HCT116 (cell line): ENCODE measurements at regions not wholly inside any gene's neighbourhood (a gene's known extent, or its start where the extent isn't known, plus 50 kb on each side); places are given as distances from the start of the nearest gene placed in this dataset.

Experiments used
- ATAC-seq: fragments of 200-7000 bp; cut with Tn5 transposase; 2 replicates; pipeline ENCODE4 v1.9.1; 2020; ENCODE audit warnings: mild to moderate bottlenecking, moderate library complexity
- BruUV-seq: library from RNA; stranded (reverse); fragments of 400-500 nt; replicated peaks from 2 replicates; lab custom pipeline; 2021; lab: Mats Ljungman, UMichigan
- CTCF ChIA-PET: fragments of 300-600 bp; sonication (Branson Sonifier 250); formaldehyde crosslinking; loops from one replicate; lab custom pipeline; 2021; ENCODE audit warnings: antibody characterized with exemption; lab: Charles Lee
- POLR2A ChIA-PET: fragments of 300-600, 350-600 bp; sonication (Branson Sonifier 250); formaldehyde crosslinking; loops from one replicate; lab custom pipeline; 2021; ENCODE audit warnings: antibody characterized with exemption; lab: Charles Lee
- RAD21 ChIA-PET, 2 experiments: fragments of 300-600 bp; sonication (Branson Sonifier 250); formaldehyde crosslinking; loops; one replicate each; lab custom pipeline; 2023; ENCODE audit warnings: low total read pairs in 2 of 2; ENCODE audit not compliant: uncharacterized antibody in 2 of 2, unreplicated experiment in 2 of 2, low non-redundant PET in 1 of 2; lab: Charles Lee
- DNase-seq: peaks from one replicate; pipeline ENCODE4 v3.0.0-alpha.2; 2010; ENCODE audit warnings: low read depth, low spot score
- H2AFZ ChIP-seq: fragments of 200-600 bp; shearing (Covaris generic), sonication (generic); 2 replicates; pipeline ENCODE4 v1.6.1; 2017; ENCODE audit warnings: low read depth, mixed run types, mixed read lengths, antibody characterized with exemption, low read length; ENCODE audit not compliant: poor library complexity, severe bottlenecking
- H3K27ac ChIP-seq: 2 replicates; pipeline ENCODE4 v1.5.1; 2012; ENCODE audit warnings: low read depth, low read length
- H3K27me3 ChIP-seq: fragments of 200-600 bp; sonication (generic); 2 replicates; pipeline ENCODE4 v1.6.1; 2016; ENCODE audit warnings: mixed run types, low read length, mixed read lengths; ENCODE audit not compliant: insufficient read depth
- H3K36me3 ChIP-seq, 2 experiments: fragments of 200-500 bp in 1 of 2; fragments of 200-600 bp in 1 of 2; sonication (Bioruptor generic) in 1 of 2; sonication (generic) in 1 of 2; 2 replicates each; pipeline versions ENCODE4 v1.5.1 to v1.6.1; 2014 to 2016; ENCODE audit warnings: low read length in 2 of 2, inconsistent platforms in 1 of 2, mixed read lengths in 1 of 2, mixed run types in 1 of 2; ENCODE audit not compliant: insufficient read depth in 2 of 2, control insufficient read depth in 1 of 2
- H3K4me1 ChIP-seq, 2 experiments: fragments of 200-600 bp in 1 of 2; sonication (generic) in 1 of 2; 2 replicates each; pipeline versions ENCODE4 v1.5.1 to v1.6.1; 2012 to 2017; ENCODE audit warnings: low read length in 2 of 2, inconsistent platforms in 1 of 2, mild to moderate bottlenecking in 1 of 2, mixed read lengths in 1 of 2, mixed run types in 1 of 2, moderate library complexity in 1 of 2; ENCODE audit not compliant: insufficient read depth in 2 of 2, control insufficient read depth in 1 of 2
- H3K4me2 ChIP-seq: fragments of 200-600 bp; sonication (generic); 2 replicates; pipeline ENCODE4 v1.6.1; 2017; ENCODE audit warnings: mixed run types, low read length, mixed read lengths
- H3K4me3 ChIP-seq, 2 experiments: fragments of 200-600 bp in 1 of 2; sonication (generic) in 1 of 2; replicated peaks in 1 of 2; 2 replicates each; pipeline ENCODE4 v1.5.1; 2011 to 2016; ENCODE audit warnings: low read length in 2 of 2, control low read depth in 1 of 2, low read depth in 1 of 2, mild to moderate bottlenecking in 1 of 2, mixed read lengths in 1 of 2, mixed run types in 1 of 2
- H3K79me2 ChIP-seq: fragments of 200-600 bp; sonication (generic); 2 replicates; pipeline ENCODE4 v1.6.1; 2017; ENCODE audit warnings: mild to moderate bottlenecking, mixed run types, low read length, moderate library complexity, mixed read lengths; ENCODE audit not compliant: insufficient read depth
- H3K9ac ChIP-seq: fragments of 200-600 bp; sonication (generic); 2 replicates; pipeline ENCODE4 v1.6.1; 2016; ENCODE audit warnings: low read length, mixed read lengths
- H3K9me2 ChIP-seq: fragments of 200-600 bp; sonication (generic), shearing (Covaris generic); 2 replicates; pipeline ENCODE4 v1.6.1; 2017; ENCODE audit warnings: mixed run types, mild to moderate bottlenecking, moderate library complexity; ENCODE audit not compliant: insufficient read depth
- H3K9me3 ChIP-seq, 2 experiments: fragments of 200-500 bp in 1 of 2; fragments of 200-600 bp in 1 of 2; sonication (Bioruptor generic) in 1 of 2; sonication (generic) in 1 of 2; 2 replicates each; pipeline ENCODE4 v1.6.1; 2014 to 2017; ENCODE audit warnings: low read length in 2 of 2, mixed read lengths in 2 of 2, inconsistent platforms in 1 of 2, low read depth in 1 of 2, mild to moderate bottlenecking in 1 of 2, mixed run types in 1 of 2, moderate library complexity in 1 of 2; ENCODE audit not compliant: control insufficient read depth in 1 of 2, insufficient read depth in 1 of 2
- H4K20me1 ChIP-seq: fragments of 200-600 bp; sonication (generic), shearing (Covaris generic); 2 replicates; pipeline ENCODE4 v1.6.1; 2017; ENCODE audit warnings: mixed run types, mild to moderate bottlenecking, moderate library complexity; ENCODE audit not compliant: insufficient read depth
- CEBPB ChIP-seq: IDR thresholded peaks from 2 replicates; pipeline ENCODE4 v1.6.1; 2012; ENCODE audit warnings: low read depth
- CTCF ChIP-seq, 3 experiments: fragments of 200-600 bp in 1 of 3; sonication (generic) in 1 of 3; IDR thresholded peaks in 2 of 3; conservative IDR thresholded peaks in 1 of 3; 2 replicates each; pipeline ENCODE4 v1.5.1; 2012 to 2017; ENCODE audit warnings: low read depth in 2 of 3, low read length in 2 of 3, antibody characterized with exemption in 1 of 3, borderline replicate concordance in 1 of 3, control low read depth in 1 of 3, mild to moderate bottlenecking in 1 of 3, mixed read lengths in 1 of 3, mixed run types in 1 of 3, moderate library complexity in 1 of 3; ENCODE audit not compliant: insufficient read depth in 1 of 3
- EZH2phosphoT487 ChIP-seq: fragments of 200-600 bp; IDR thresholded peaks from 2 replicates; pipeline ENCODE4 v1.6.1; 2018; ENCODE audit warnings: antibody characterized with exemption, borderline replicate concordance
- JUND ChIP-seq: IDR thresholded peaks from 2 replicates; pipeline ENCODE4 v1.6.1; 2012
- POLR2A ChIP-seq: IDR thresholded peaks from 2 replicates; pipeline ENCODE4 v1.7.0; 2011; ENCODE audit warnings: borderline replicate concordance; ENCODE audit not compliant: insufficient read depth, insufficient read length; ENCODE audit errors: extremely low read depth
- POLR2AphosphoS5 ChIP-seq: IDR thresholded peaks from 2 replicates; pipeline ENCODE4 v1.6.1; 2011; ENCODE audit warnings: mild to moderate bottlenecking, low read depth, low read length, moderate library complexity
- REST ChIP-seq: IDR thresholded peaks from 2 replicates; pipeline ENCODE4 v1.6.1; 2012; ENCODE audit warnings: low read depth
- SIN3A ChIP-seq: IDR thresholded peaks from 2 replicates; pipeline ENCODE4 v1.6.1; 2012; ENCODE audit warnings: low read depth
- SP1 ChIP-seq: IDR thresholded peaks from 2 replicates; pipeline ENCODE4 v1.6.1; 2012; ENCODE audit warnings: low read depth
- SRF ChIP-seq: IDR thresholded peaks from 2 replicates; pipeline ENCODE4 v1.6.1; 2012; ENCODE audit warnings: low read depth
- TCF7L2 ChIP-seq: IDR thresholded peaks from 2 replicates; pipeline ENCODE4 v1.7.0; 2011; ENCODE audit warnings: borderline replicate concordance, inconsistent platforms; ENCODE audit not compliant: insufficient read depth, insufficient read length; ENCODE audit errors: extremely low read depth
- ZFX ChIP-seq: fragments of 450-650 bp; IDR thresholded peaks from 2 replicates; pipeline ENCODE4 v1.6.1; 2017
- intact Hi-C: fragments of 100-400 bp; cut with micrococcal nuclease; formaldehyde crosslinking; loops from 2 replicates; pipeline ENCODE4 v1.10.0; 2022
- TF ChIP-seq, protein P1 (sequence below): IDR thresholded peaks from 2 replicates; pipeline ENCODE4 v1.6.1; 2012

DNA sequence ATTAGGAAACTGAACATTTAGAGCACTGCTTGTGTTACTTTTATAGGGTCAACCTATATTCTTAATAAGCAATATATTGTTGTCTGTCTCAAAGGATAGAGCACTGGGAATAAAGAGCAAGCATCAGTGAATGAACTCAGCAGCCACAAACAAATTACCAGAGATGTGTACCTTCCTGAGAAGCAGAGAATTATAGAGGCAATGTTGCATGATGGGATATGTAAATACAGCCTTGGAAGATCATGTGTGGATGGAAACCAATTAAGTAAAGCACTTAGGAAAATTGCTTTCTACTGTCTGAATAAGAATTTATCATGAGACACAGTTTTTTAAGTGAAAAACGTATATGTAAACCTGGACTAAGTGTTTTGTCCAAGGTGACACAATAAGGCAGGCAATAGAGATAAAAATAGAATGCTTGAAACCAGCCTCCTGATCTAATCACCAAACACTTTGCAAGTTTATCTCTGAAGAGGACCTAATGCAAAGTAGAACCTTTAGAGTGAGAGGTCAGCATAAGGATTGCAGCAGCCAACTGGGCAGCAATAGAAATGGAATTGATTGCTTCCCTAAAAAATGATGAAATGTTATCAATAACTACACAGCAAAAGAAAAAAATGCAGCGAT is 848.0 kb downstream of the TUSC7 start:
- H2AFZ ChIP-seq = no peak overlapping the region
- CTCF ChIA-PET = no interaction called here
- H3K27ac ChIP-seq = no peak overlapping the region
- DNase-seq (no peak), ATAC-seq (no peak)
- no peaks in the 10 kb centered on the region for H3K9me2 ChIP-seq
- H4K20me1 ChIP-seq = no peaks in the 10 kb centered on the region
- no TSS peak for BruUV-seq
- no peak overlapping the region for H3K4me2 ChIP-seq
- TF ChIP-seq POLR2A (no peak), SIN3A (no peak), POLR2AphosphoS5 (no peak), TCF7L2 (no peak), SRF (no peak), CEBPB (no peak), SP1 (no peak), REST (no peak), JUND (no peak), CTCF (IDR thresholded peaks at IDR 0.05 in 2 of 3, conservative IDR thresholded peaks at IDR 0.05 in 1 of 3; ENCODE audit: borderline replicate concordance in 1 of 3, insufficient read depth in 1 of 3, low read depth in 2 of 3, low read length in 2 of 3) (no peak), EZH2phosphoT487 (no peak), ZFX (no peak)
- TF ChIP-seq, protein P1, sequence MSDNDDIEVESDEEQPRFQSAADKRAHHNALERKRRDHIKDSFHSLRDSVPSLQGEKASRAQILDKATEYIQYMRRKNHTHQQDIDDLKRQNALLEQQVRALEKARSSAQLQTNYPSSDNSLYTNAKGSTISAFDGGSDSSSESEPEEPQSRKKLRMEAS = no peak
- no peaks in the 10 kb centered on the region for H3K27me3 ChIP-seq
- no peaks in the 10 kb centered on the region for H3K36me3 ChIP-seq
- POLR2A ChIA-PET = no interaction called here
- intact Hi-C loops = no loop called here
- RAD21 ChIA-PET = no interaction called here
- H3K9me3 ChIP-seq = no peaks in the 10 kb centered on the region
- H3K4me1 ChIP-seq = no peaks in the 10 kb centered on the region
- no peak overlapping the region for H3K4me3 ChIP-seq
- H3K9ac ChIP-seq = no peak overlapping the region
- no peaks in the 10 kb centered on the region for H3K79me2 ChIP-seq
